HG02642 (cell line): ENCODE measurements at regions not wholly inside any gene's neighbourhood (a gene's known extent, or its start where the extent isn't known, plus 50 kb on each side); places are given as distances from the start of the nearest gene placed in this dataset.
"Not testable (repeated sequence)": the region's sequence is repeated elsewhere in the genome, so short reads cannot be mapped to it uniquely, and the experiment has no call there.

ENCODE experiments used
- ATAC-seq: cut with Tn5 transposase; IDR thresholded peaks from one replicate; pipeline ENCODE4 v1.9.1; 2021; ENCODE audit warnings: mild to moderate bottlenecking; ENCODE audit not compliant: unreplicated experiment, poor library complexity

- ATAC-seq = no peak
Measured at GRCh38 chr15:81749716-81750375, 296.0 kb downstream of the MEX3B start.

- no peak for ATAC-seq
Measured at GRCh38 chr15:81747482-81747881, 298.3 kb downstream of the MEX3B start.

GRCh38 chr15:81747026-81747425 lies 298.8 kb downstream of the MEX3B start:
- ATAC-seq = no peak

GRCh38 chr15:81744364-81744763 lies 301.5 kb downstream of the MEX3B start:
- ATAC-seq = no peak

GRCh38 chr15:81740416-81740815 lies 305.4 kb downstream of the MEX3B start:
- ATAC-seq = no peak

- no peak for ATAC-seq
Measured at GRCh38 chr15:81729340-81729739, 316.5 kb downstream of the MEX3B start.

GRCh38 chr15:81728726-81729125 lies 317.1 kb downstream of the MEX3B start:
- no peak for ATAC-seq

- no peak for ATAC-seq
Measured at GRCh38 chr15:81725590-81725989, 320.2 kb downstream of the MEX3B start.

GRCh38 chr15:81724536-81724935 lies 321.3 kb downstream of the MEX3B start:
- ATAC-seq = no peak

GRCh38 chr15:81723701-81724100 lies 322.1 kb downstream of the MEX3B start:
- no peak for ATAC-seq

- ATAC-seq = no peak
Measured at GRCh38 chr15:81723113-81723651, 322.6 kb downstream of the MEX3B start.

- ATAC-seq = not testable (repeated sequence)
Measured at GRCh38 chr15:81716468-81716867, 329.4 kb downstream of the MEX3B start.

- ATAC-seq = no peak
Measured at GRCh38 chr15:81710328-81710727, 335.5 kb downstream of the MEX3B start.

GRCh38 chr15:81706816-81707346 lies 332.9 kb upstream of the TMC3 start:
- not testable (repeated sequence) for ATAC-seq

- not testable (repeated sequence) for ATAC-seq
Measured at GRCh38 chr15:81705727-81706126, 331.7 kb upstream of the TMC3 start.

- no peak for ATAC-seq
Measured at GRCh38 chr15:81686021-81686420, 312.0 kb upstream of the TMC3 start.

- no peak for ATAC-seq
Measured at GRCh38 chr15:81685237-81685636, 311.2 kb upstream of the TMC3 start.

- ATAC-seq = no peak
Measured at GRCh38 chr15:81680829-81681228, 306.8 kb upstream of the TMC3 start.

GRCh38 chr15:81666839-81667238 lies 292.8 kb upstream of the TMC3 start:
- ATAC-seq = no peak

GRCh38 chr15:81660976-81661375 lies 287.0 kb upstream of the TMC3 start:
- ATAC-seq = no peak

- ATAC-seq = no peak
Measured at GRCh38 chr15:81653259-81653658, 279.2 kb upstream of the TMC3 start.

GRCh38 chr15:81645470-81645869 lies 271.5 kb upstream of the TMC3 start:
- no peak for ATAC-seq
